ENCODE measurements at regions not wholly inside any gene's neighbourhood (a gene's known extent, or its start where the extent isn't known, plus 50 kb on each side); places are given as distances from the start of the nearest gene placed in this dataset.

- no peaks in the 10 kb centered on the region for H3K9me3 ChIP-seq (replicated peaks in 1 of 3)
- H3K36me3 ChIP-seq (replicated peaks in 1 of 2) = no peaks in the 10 kb centered on the region
- TF ChIP-seq CTCF (IDR thresholded peaks at IDR 0.05) = no peak
- H3K4me3 ChIP-seq = no peak overlapping the region
- intact Hi-C loops (cut with DNase I) = no loop called here
- H3K27me3 ChIP-seq = peaks cover 4% of the 10 kb centered on the region
- no peaks in the 10 kb centered on the region for H3K4me1 ChIP-seq (replicated peaks in 1 of 2)
- H3K27ac ChIP-seq = no peak overlapping the region
- no peak for DNase-seq
These were observed 265.6 kb upstream of the ARID1B start for GRCh38 chr6:156511570-156511969.

DNA sequence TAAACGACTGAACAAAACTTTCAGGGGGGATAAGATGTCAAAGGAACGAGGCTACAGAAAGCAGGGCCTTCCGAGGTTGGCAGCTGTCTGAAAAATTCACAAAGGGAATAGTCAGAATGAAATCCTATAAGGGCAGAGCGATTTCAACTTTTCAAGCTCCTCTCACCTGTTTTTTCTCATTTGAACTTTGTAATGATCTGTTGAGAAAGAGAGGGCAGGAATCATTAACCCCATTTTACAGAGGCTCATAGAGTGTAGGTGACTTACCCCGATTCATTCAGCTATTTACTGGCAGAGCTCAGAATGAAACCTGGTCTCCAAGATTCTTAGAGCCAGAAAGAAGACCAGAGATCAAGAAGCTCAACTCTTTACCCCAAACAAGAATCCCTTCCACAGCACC is 266.1 kb upstream of the ARID1B start:
- intact Hi-C loops (cut with DNase I) = no loop called here
- H3K27ac ChIP-seq = no peak overlapping the region
- TF ChIP-seq CTCF (IDR thresholded peaks at IDR 0.05) (no peak), POLR2A (IDR thresholded peaks at IDR 0.05) (no peak)
- no peaks in the 10 kb centered on the region for H3K36me3 ChIP-seq (replicated peaks in 1 of 2)
- DNase-seq = no peak
- no peak overlapping the region for H3K4me3 ChIP-seq
- H3K4me1 ChIP-seq (replicated peaks in 1 of 2) = no peaks in the 10 kb centered on the region
- WGBS, 4 donors = 54 to 64% (median 62%) methylated on average over 5 of the region's 5 CpGs
- no peaks in the 10 kb centered on the region for H3K9me3 ChIP-seq (replicated peaks in 1 of 3)
- peaks cover 4% of the 10 kb centered on the region for H3K27me3 ChIP-seq

- intact Hi-C loops (cut with DNase I) = no loop called here
- DNase-seq = no peak
- 75 to 91% (median 79%) methylated on average over 2 of the region's 2 CpGs for WGBS, 4 donors
- Histone ChIP-seq H3K27ac (no peak overlapping the region), H3K4me1 (replicated peaks in 1 of 2) (no peaks in the 10 kb centered on the region), H3K9me3 (replicated peaks in 1 of 3) (no peaks in the 10 kb centered on the region), H3K4me3 (no peak overlapping the region), H3K36me3 (replicated peaks in 1 of 2) (no peaks in the 10 kb centered on the region), H3K27me3 (peaks cover 4% of the 10 kb centered on the region)
- no peak for TF ChIP-seq CTCF (IDR thresholded peaks at IDR 0.05)
- TF ChIP-seq POLR2A (IDR thresholded peaks at IDR 0.05) = no peak
These were observed 266.9 kb upstream of the ARID1B start for GRCh38 chr6:156510242-156510641.

DNA sequence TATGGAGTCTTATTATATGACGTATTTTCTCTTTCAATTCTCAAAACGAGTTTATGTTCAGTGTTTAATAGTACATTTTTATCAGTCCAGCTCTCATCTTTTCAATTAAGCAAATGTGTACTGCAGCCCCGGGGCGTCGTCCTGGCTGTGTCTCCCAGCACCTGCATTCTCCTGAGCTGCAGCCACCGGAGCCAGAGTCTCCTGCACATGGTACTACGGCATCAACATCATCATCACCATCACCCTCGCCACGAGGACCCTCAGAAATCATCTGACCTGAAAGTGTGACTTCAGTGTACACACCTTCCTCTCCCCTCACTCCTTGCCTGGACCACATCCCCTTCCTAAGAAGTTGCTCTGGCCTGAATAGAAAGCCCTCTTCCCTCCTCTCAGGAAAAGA is 267.7 kb upstream of the ARID1B start:
- intact Hi-C loops (cut with DNase I) = no loop called here
- DNase-seq = no peak
- Histone ChIP-seq H3K4me1 (replicated peaks in 1 of 2) (no peaks in the 10 kb centered on the region), H3K36me3 (replicated peaks in 1 of 2) (no peaks in the 10 kb centered on the region), H3K27me3 (peaks cover 4% of the 10 kb centered on the region), H3K9me3 (replicated peaks in 1 of 3) (no peaks in the 10 kb centered on the region), H3K27ac (no peak overlapping the region), H3K4me3 (no peak overlapping the region)
- 72 to 91% (median 82%) methylated on average over 9 of the region's 9 CpGs for WGBS, 4 donors
- no peak for TF ChIP-seq CTCF (IDR thresholded peaks at IDR 0.05)
- TF ChIP-seq POLR2A (IDR thresholded peaks at IDR 0.05) = no peak
